GM19395 (cell line): ENCODE measurements at regions not wholly inside any gene's neighbourhood (a gene's known extent, or its start where the extent isn't known, plus 50 kb on each side); places are given as distances from the start of the nearest gene placed in this dataset.
"Not testable (repeated sequence)": the region's sequence is repeated elsewhere in the genome, so short reads cannot be mapped to it uniquely, and the experiment has no call there.

Experiments
- ATAC-seq: cut with Tn5 transposase; IDR thresholded peaks from one replicate; pipeline ENCODE4 v1.9.1; 2021; ENCODE audit warnings: mild to moderate bottlenecking, moderate library complexity; ENCODE audit not compliant: unreplicated experiment

DNA sequence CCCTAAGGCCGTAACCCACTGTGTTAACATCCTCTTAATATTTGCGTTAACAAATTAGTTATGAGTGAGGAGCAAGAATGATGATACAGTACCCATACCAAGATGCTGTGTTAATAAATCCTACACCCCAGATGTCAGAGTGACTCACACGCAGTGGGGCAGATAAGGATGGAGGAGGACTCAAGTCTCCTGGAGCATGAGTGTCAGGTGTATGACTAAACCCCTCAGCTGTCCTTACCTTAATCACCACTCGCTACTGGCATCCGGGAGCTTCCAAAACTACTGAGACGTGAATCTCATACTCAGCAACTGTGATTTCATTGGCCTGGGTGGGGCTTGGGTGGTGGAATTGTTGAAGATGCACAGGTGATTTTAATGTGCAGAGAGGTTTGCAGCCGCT is 131.3 kb upstream of the MTHFD1L start:
- ATAC-seq = no peak

DNA sequence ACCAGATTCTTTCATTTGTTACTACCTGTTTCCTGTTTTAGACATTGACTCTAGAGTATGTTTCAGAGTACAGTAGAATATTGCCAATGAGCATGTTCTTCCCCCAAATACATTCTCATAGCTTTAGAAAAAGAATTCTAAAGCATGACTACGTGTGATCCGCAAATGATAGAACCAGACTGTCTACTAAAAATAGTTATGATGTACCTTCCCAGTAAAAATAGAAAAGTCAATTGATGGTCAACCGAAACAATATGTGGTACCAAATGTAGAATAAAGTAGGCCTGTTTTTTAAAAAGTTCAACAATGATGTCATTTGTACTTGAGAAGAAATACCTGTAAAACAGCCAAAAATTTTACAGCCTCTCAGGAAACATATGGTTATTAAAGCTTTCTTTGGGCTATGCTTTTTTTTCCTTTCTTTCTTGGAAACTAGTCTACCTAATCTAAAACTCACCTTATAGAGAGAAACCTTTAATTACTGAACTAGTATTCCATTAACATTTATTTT is 130.1 kb upstream of the MTHFD1L start:
- no peak for ATAC-seq

DNA sequence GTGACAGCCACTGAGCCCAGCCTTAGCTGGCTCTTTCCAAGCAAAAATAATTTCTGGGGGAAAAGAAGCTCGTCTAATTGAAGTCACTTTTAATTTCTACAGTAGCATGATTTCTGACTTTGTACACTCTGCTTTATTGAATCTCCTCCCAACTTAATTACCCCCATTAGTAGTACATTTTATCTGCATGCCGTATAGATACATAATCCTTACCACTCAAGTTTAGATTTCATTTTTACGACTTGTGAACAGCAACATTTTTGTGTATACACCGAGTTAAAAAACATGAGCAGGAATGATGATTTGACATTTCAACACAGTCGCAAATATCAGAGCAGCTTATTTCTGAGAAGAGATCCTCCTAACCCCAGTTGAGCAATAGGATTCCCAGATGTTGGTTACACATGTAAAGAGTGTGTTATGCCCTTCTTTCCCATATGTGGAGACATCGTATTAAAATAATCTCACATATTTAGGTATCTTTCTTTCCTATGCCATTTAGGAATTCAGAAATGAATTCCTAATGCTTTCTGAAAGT is 127.3 kb upstream of the MTHFD1L start:
- ATAC-seq = no peak

DNA sequence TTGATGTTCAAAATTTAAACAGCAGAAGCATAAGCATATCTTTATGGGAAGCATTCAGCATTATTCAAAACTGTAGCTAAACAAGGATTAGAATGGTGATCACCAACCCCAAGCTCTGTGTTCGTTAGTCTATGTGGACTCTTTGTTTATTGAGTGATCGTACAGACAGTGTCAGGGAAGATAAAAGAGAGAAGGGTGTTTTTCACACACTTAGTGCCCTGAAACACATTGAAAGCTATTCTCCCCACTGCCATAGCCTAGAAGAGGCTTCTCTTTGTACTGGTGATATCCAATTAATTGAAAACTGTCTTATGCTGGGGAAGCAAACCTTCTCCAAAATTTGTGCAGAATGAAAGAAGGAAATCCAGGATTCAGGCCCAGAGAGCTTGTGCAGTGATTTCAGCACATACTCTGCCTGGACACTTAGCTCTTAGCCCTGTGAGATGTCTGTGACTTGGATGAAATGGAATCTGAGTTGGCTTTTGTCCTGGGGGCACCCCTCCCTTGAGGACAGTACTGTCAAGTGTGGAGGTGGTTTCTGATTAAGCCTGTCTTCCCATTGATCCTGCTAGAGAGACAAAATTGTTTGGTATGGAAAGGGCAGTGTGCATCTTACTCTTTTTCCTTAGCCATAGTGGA is 125.7 kb upstream of the MTHFD1L start:
- ATAC-seq = no peak

DNA sequence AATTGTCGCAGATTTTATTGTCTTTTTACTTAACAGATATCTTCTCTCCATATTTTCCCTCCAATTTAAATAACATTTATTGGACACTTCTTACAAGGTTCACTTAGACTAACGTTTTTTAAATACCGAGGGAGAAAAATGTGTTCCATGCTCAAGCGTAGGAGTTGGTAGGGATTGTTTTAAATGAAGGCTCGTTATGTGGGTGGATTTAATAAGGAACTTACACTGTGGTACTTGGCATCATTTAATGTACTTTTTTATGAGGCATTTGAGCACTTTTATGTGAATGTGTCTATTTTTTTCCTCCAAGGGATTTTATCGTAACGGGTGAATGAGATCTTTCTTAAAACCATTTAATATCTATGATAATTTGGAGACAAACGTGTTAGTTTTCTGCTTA is 125.0 kb upstream of the MTHFD1L start:
- ATAC-seq = no peak

DNA sequence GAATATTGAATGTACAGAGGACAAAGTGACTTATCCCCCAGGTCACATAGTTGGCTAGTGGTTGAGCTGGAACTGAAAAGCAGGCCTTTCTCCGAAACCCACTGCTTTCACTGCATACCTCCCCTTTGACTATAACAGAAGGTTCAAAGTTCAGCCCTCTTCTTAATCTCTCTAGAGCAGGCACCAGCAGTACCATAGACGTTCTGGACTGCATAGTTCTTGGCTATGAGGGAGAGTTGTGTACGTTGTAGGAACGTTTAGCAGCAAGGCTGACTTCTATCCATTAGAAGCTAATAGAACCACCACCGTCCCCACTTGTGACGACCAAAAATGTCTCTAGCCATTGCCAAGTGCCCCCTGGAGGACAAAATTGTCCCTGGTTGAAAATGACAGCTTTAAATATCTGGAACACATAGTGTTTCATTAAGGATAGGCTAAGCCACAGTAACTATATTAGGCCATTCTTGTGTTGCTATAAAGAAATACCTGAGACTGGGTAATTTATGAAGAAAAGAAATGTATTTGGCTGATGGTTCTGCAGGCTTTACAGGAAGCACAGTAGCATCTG is 123.8 kb upstream of the MTHFD1L start:
- ATAC-seq = no peak

DNA sequence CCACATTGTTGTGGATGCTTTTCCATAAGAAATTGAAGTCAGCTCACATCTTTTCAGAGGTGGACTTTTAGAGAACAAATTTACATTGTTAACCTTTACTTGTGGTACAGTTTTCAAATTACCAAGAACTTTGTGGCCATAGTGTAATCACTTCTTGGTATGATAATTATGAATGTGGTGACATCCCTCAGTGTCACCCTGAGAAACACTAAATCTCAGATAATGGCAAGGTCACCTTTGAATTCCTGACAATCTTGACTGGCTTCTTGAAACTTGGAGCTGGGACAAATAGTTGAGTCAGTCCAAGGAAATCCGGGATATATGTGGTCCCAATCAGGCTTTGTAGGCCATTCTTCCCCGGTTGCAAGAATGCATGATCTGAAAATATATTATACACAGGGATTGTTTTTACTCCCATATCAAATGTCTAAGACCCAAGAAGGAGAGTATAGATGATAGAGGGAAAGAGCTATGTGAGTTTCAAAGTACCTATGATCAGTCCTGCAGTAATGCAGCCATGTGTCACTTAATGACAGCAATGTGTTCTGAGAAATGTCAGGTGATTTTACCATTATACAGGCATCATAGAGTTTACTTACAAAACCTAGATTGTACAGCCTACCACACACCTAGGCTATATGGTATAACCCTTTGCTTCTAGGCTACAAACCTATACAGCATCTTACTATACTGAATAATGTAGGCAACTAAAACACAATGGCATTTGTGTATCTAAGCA is 120.8 kb upstream of the MTHFD1L start:
- ATAC-seq = no peak

DNA sequence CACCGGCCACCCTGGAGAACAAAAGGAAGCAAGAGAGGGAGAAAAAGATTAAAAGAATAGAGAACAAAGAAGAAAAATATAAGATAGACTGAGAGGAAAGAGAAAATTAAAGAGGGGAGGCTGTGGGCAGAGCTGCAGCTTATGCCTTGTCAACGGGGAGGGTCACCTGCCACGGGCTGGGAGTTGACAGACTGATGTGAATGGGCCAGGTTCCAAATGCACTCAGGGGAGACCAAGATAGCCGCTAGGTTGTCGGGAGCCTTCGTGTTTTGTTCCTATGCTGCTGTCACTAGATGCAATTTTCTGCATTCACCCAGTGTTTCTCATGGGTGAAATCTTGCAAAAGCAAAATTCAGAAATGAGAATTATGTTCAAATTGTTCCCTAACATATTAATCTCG is 119.6 kb upstream of the MTHFD1L start:
- ATAC-seq = no peak

DNA sequence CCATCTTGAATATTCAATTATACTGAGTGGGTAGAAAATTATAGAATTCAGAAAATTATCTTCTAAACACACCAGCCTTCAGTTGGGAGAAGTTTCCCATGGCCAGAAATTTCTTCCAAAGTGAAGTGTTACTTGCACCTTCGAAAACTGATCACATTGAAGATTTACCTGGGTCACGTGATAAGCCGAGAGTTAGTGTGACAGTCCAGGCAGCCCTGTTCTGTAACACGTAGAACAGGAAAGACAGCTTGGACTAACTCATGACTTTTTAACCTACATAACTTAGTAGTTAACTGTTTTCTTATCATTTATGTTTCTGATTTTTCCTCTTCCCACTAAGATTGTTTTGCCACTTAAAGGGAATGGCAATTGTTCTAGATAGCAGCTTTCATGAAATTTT is 118.3 kb upstream of the MTHFD1L start:
- ATAC-seq = no peak

DNA sequence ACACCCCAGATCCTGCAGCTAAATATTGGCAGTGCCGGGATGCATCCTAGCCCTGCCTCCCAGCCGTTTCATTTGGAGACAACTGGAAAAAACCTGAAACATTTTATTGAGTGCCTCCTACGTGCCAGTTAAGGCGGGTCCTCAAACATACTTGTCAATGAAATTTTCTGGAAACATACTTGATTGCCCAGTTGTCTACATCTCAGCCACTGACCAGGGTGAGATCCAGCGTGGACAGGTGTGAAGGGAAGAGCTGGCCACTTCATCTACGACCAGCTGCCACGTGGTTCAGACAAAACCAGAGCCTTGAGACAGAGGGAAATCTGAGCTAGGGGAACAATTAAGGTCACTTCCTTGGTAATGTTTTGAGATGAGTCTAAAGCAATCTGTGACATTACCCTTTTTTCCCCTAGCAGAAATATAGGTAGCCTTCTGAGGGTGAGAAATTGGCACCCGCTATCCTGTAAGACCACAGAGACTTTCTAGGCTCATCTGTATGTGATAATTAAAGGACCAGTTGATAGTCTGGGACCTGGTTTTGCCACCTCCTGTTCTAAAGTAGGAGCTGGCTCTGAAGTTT is 116.3 kb upstream of the MTHFD1L start:
- no peak for ATAC-seq

DNA sequence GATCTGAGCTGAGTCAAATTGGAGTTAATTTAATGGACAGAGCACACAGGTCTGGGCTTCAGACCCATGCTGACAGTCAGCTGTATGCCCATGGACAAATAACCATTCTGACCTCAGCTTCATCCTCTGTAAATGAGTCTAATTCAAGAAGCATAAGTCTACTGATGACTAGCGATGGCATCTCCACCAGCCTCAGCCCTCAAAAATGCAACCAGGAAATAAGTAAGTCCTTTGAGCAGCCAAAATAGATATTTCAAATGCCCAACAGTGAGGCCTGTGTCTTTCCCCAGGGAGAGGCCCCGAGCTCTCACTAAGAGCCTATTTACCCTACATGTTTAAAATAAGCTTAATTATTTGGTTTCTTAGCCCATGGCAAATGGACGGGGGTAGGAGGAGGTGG is 114.2 kb upstream of the MTHFD1L start:
- no peak for ATAC-seq

DNA sequence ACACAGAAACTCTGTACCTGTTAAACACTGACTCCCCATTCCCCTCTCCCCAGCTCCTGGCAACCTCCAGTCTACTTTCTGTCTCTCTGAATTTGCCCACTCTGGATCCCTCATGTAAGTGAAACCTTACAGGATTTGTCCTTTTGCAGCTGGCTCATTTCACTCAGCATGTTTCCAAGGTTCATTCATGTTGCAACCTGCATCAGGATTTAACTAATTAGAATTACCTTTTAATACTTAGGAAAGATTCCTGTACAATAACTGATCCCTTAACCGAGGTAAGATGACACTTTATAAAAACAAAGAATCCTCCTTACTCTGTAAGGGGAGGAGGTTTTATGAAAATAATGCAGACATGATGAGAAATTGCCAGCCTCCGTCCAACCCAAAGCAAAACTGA is 113.1 kb upstream of the MTHFD1L start:
- ATAC-seq = no peak

DNA sequence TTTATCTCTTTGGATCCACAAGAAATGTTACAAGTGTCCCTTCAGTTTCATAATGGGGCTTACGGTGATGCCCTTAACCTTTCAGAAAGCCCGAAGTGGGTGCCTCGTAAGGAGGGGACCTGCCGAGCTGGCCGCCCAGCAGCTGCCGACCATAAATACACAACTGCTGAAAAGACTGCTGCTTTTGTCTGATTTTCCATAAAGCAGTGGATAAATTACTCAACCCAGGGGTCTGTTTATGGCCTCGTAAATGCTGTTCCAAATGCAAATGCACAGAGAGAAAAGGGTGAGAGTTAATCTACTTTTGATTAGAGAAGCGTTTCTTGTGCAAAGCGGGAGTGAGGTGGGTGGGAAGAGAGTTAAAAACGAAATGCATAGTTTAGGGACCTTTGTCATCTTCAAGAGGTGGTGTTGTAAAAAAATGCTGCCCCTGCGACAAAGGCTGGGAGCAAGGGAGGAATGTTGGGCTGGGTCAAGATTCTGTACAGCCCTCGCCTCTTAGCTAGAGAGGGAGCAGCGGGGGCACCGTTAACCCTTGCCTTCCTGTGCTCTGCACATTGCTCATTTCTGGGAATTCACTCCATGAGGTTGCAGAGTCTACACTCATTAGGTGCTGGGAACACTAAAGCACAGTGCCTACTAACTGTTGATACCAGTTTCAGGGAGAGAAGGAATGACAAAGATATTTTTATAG is 112.0 kb upstream of the MTHFD1L start:
- no peak for ATAC-seq

DNA sequence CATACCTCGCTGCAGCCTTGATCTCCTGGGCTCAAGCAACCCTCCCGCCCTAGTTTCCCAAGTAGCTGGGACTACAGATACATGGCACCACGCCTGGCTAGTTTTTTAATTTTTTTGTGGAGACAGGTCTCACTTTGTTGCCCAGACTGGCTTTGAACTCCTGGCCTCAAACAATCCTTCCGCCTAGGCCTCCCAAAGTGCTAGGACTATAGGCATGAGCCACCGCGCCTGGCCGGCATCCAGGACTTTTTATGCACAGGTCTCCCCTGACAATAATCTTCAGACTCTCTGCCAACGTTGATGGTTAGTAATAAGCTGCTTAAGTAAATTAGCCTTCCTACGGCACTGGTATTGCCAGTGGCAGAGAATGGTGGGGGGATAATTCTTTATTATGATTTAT is 110.5 kb upstream of the MTHFD1L start:
- ATAC-seq = no peak

DNA sequence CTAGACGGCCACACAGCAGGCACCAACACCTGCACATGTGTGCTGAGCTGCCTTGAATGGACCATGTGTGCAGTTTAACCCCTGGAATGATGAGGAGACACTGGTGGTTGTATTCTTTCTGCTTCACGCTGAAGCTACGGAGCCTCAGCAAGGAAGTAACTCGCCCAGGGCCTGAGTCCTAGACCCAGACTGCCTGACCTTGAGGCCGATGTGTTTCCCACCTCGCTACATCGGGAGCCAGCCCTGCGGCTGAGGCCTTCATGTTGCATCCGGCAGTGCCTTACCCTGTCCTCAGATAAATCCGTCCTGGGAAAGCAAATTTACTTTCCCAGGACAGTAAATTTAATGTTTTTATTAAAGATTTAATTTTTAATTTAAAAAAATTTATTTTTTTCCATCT is 110.0 kb upstream of the MTHFD1L start:
- ATAC-seq = no peak

DNA sequence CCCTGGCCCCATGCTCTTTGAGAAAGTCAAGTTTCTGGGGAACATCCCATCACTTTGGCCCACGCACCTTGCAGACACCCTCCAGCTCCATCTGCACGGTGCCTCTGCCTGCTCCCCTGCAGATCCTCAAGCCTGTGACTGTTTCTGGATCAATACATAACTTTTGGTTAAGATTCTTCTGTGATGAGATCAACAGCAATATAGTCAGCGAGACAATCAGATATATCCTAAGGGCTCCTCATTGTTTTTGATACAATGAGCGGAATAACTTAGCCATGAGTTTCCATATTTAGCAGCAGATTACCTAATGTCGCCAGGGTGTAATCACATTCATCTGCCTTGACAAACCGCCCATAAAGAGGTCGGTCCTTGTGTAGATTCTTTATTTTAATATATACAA is 109.3 kb upstream of the MTHFD1L start:
- ATAC-seq = no peak

DNA sequence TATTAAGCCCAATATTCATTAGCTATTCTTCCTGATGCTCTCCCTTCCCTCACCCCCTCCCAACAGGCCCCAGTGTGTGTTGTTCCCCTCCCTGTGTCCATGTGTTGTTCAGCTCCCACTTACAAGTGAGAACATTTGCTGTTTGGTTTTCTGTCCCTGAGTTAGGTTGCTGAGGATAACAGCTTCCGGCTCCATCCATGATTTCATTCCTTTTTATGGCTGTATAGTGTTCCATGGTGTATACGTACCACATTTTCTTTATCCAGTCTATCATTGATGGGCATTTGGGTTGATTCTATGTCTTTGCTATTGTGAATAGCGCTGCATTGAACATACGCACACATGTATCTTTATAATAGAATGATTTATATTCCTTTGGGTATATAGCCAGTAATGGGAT is 107.7 kb upstream of the MTHFD1L start:
- ATAC-seq = not testable (repeated sequence)

DNA sequence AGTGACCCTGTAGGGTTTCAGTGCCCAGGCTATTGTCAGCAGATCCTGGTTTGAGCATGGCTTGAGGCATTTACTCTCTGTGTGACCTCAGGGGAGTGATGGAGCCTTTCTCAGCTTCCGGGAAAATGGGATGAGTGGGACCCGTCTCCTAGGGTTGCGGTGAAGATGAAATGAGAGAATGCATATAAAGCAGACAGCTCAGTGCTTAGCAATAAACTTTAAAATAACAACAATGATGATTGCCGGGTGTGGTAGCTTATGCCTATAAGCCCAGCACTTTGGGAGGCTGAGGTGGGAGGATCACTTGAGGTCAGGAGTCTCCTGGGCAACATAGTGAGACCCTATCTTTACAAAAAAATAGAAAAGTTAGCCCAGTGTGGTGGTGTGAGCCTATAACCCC is 106.0 kb upstream of the MTHFD1L start:
- no peak for ATAC-seq

DNA sequence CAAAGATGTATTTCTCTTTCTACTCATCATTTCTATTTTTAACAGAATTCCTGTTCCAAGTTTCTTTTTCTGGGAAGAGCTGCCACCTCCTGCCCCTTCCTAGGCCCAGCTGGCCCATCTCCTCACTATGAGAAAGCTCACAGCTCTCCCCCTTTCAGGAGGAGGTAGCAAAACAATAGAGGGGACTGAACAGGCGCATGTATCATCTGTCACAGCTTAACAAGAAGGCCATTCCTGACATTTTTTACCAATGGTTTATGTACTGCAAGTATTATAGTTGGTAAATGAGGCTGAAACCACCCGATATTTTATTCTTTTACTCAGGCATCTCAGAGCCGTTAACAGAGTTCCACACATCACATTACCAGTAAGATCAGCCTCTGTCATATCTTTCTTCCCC is 103.7 kb upstream of the MTHFD1L start:
- ATAC-seq = no peak

DNA sequence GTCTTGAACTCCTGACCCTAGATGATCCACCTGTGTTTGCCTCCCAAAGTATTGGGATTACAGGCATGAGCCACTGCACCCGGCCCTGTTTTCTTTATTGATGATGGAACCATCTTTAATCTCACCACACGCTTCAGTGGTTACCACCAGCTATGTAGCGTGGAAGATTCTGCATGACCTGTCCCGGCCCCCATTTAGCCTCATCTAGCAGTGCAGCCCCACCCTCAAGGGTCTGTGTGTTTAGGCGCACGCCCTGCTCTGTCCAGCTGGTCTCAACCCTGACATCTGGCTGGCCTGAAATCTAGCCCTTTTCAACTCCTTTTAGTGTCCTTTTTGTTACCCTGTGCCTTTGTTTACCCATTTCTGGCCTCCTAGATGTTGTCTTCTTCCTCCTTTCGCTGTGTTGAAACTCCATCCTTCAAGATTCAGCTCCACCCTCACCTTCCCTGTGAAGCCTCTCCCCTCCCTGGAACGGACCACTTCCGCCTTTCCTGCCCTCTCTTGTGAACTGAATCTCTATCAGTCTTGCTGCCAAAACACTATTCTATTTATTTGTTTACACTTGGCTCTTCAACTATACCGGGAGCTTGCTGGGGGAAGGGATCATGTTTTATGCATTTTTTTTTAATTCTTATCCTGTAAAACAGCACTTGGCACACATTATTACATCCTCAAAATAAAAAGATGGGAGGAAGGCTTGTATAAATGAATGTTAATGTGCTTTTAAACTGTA is 101.0 kb upstream of the MTHFD1L start:
- no peak for ATAC-seq
